ENCODE measurements at regions not wholly inside any gene's neighbourhood (a gene's known extent, or its start where the extent isn't known, plus 50 kb on each side); places are given as distances from the start of the nearest gene placed in this dataset.

GRCh38 chr2:226063704-226064440, 664.4 kb downstream of the NYAP2 start:
- no peak for DNase-seq

GRCh38 chr2:226059961-226060627, 660.6 kb downstream of the NYAP2 start:
- no peak for DNase-seq

- DNase-seq: no peak
Observed at GRCh38 chr2:226057914-226058313, 658.4 kb downstream of the NYAP2 start.

- no peak for DNase-seq
Observed at GRCh38 chr2:226057365-226057764, 657.9 kb downstream of the NYAP2 start.

DNA sequence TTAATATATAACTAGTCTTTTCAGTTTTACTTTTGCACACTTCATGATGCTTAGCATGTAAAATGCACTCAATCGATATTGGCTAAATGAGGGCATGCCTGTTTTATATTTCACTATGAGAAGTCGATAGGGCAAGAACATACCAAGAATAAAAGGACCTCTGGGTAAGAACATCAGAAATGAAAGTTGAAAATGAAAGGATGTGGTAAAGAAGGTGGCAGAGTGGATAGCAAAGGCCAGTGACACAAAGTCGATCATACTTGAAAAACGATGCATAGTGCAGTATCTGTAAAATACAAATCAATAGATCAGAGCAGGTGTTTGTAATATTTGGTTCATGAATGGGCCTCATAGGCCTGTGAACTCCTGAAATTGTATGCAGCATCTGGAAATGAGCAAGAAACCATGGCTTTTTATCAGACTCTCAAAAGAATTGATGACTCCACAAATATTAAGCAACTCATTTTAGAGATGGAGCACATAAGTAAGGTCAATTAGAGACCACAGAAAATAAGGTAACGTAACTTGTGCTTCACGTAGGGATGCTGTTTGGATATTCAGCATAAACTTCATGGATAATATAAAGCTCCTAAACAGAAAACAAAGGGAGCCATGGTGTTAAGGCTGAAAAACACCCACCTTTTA, 653.4 kb downstream of the NYAP2 start:
- no peak for DNase-seq

GRCh38 chr2:226050822-226051221, 651.3 kb downstream of the NYAP2 start:
- DNase-seq: no peak

GRCh38 chr2:226048611-226049010, 649.1 kb downstream of the NYAP2 start:
- DNase-seq: no peak

GRCh38 chr2:226045080-226045479, 645.6 kb downstream of the NYAP2 start:
- DNase-seq: no peak

DNA sequence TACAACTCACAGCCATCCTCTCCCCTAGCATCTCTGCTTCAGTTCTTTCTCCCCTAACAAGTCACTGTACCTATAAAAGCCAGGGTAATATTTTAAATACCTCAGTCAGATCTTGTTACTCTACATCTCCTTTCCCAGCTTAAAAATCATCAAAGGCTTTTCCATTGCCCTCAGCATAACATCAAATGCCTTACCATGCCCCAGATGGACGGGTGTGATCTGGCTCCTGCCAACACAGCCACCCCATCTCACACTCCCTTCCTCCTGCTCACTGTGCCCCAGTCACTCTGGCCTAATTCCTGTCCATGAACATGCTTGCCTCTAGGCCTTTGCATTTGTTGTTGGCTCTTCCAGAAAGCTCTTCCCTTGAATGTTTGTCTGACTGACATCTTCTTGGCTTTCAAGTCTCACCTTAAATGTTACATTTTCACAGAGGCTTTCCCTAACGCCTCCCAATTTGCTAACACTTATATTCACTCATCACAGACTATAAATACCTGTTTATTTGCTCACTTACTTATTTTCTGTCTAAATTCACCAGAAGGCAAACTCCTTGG, 640.9 kb downstream of the NYAP2 start:
- no peak for DNase-seq

DNA sequence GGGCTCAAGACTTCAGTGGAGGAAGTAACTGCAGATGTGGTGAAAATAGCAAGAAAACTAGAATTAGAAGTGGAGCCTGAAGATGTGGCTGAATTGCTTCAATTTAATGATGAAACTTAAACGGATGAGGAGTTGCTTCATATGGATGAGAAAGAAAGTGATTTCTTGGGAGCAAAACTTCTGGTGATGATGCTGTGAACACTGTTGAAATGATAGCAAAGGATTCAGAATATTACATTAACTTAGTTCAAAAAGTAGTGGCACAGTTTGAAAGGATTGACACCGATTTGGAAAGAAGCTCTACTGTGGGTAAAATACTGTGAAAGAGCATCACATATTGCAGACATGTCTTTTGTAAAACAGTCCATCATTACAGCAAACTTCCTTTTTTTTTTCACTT, 638.0 kb downstream of the NYAP2 start:
- no peak for DNase-seq

DNA sequence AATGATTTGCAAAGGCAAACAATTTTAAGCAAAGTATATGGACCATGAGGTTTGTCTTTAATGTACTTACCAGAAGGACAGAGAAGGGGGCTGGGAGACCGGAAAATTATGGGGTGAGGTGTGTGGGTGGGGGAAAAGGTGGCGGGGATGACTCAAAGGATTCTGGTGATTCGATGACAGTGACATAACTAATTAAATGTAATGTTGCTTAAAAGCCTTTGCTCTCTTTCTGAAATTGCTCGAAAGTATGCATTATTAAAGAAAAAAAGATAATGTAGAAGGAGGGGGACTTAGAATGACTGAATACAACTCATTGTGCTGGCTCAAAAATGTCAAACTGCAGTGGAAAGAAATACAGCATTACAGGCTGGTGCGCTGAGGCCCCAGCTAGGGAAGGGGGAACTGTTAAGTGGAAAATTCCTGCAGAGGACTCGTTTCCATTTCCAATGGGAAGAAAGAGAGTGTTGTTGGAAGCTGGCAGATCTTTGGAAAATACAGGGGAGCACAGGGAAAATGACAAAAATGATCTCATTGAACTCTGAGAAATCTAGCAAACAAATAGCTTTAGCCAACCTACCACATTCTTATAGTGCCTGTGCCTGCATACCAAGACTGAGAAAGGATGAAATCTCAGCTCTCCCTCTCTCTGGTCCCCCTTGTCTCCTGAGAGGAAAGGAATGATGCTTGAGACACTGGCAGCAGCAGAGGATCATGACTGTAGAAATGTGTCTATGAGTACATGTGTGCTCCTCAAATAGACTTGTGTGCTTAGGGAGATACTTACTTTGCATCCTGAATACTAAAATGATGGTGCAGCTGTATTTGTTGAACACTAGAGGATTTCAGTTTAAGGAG, 632.4 kb downstream of the NYAP2 start:
- no peak for DNase-seq

DNA sequence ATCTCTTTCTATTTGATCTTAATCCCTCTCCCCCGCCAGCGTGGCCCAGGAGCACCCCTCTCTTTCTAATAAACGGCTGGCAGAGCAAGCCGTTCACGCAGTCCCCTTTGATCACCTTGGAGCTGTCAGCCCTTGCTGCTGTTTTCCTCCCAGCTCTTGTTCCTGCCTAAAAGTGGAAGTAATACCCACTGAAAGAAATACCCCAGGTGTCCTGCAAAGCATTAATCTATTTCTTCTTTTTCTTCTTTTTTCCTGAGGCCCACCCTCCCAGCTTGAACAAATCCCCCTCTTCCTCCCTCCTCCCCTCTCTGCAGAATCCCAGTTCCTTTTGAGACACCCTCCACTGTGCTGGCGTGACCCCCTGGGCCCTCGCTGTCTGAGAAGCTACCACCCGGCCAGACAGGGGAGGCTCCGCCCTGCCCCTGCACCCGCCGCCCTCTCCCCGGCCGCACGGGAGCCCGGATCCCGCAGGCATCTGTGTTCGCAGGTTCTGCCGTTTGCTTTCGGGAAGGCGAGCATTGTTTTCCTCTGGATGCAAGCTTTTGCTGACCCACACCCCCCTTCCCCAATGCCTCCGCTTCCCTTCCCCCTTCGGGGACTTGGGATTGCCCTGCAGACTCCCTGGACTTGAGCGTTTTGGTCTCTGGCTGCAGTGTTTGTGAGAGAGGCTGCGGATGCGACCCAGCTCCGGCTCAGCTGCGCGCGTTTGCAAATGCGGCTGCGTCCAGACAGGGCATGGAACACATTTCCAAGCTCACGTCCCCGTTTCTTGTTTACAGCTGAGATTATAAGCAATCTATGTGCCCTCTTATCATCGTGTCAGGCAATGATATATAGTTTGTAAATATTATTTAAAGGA, 631.5 kb downstream of the NYAP2 start:
- DNase-seq: peak; percentile 75

GRCh38 chr2:226030369-226030768, 630.9 kb downstream of the NYAP2 start:
- peak; percentile 80 for DNase-seq

GRCh38 chr2:226023946-226024345, 624.4 kb downstream of the NYAP2 start:
- no peak for DNase-seq

DNA sequence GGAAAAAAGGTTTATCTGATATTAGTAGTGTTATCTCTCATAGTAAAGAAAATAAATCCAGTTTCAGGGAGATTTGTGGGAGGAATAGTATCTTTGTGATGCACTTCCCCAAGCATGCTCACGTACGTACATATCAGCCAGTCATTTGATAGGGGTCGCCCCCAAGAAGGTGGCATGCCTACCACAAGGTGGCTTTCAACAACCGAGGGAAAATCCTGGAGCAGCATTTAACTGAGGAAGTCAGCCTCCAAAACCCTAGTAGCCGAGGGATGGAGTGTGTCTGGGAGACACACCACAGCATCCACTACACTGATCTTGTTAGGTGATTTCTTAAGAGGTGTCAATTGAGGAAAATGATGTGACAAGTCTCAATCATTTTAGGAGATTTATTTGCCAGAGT, 623.9 kb downstream of the NYAP2 start:
- no peak for DNase-seq

DNA sequence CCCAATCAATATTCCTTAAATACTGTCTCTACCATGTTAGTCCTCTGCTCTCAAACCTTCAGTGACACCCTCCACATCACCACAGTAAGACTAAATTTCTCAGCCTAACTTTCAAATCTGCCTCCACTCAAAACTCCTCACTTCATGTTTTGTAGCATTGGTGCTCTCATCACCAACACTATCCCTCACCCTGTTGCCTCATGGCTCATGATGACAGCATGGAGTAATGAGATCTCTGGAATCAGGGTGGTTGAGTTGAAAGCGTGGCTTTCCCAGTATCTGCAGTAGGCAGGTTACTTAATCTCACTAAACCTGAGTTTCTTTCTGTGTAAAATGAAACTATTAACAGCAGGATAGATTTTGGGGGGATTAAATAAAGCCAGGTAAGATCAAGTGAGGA, 621.4 kb downstream of the NYAP2 start:
- no peak for DNase-seq

- no peak for DNase-seq
Observed at GRCh38 chr2:226020176-226020575, 620.7 kb downstream of the NYAP2 start.

GRCh38 chr2:226018641-226019040, 619.1 kb downstream of the NYAP2 start:
- DNase-seq: no peak

GRCh38 chr2:226017537-226017936, 618.0 kb downstream of the NYAP2 start:
- no peak for DNase-seq

GRCh38 chr2:226017107-226017506, 617.6 kb downstream of the NYAP2 start:
- no peak for DNase-seq

DNA sequence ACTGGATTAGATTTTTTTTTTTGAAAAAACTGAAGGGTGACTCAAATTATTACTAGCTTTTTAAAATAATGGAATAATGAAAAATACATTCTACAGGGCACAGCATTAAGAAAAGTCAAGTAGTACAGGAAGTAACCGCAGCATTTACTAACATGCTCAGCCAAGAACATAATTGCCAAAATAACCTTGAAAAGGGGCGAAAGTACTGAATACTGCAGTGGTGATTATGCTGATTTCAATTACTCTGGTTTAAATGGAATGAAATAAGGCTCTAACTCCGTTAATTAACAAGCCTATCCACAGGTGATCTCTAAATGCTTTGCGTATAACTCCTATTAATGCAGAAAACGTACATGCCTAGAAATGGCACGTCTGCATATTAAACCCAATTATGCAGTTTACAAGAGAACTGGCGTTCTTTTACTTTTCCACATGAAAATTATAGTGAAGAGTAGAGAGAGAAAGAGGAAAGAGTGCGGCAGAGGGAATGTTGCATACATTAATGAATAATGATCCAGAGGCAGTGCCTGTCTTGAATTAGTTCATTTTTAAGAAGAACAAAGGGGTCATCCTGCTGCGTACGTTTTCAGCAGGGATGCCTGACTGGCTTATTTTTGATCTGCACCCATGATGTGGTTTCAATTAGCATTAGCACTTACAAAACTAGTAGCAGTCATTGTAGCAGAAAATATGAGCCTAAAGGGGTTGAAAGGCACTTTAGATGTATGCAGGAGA, 612.4 kb downstream of the NYAP2 start:
- no peak for DNase-seq
